Transverse colon (tissue), 4 donors: ENCODE measurements at regions not wholly inside any gene's neighbourhood (a gene's known extent, or its start where the extent isn't known, plus 50 kb on each side); places are given as distances from the start of the nearest gene placed in this dataset.

Source experiments
- EP300 ChIP-seq: sonication (generic); formaldehyde crosslinking; IDR thresholded peaks from one replicate; pipeline ENCODE4 v1.6.1; 2017; ENCODE audit warnings: antibody characterized with exemption, low read depth
- POLR2A ChIP-seq: fragments of 450-650 bp; IDR thresholded peaks from one replicate; pipeline ENCODE4 v1.6.1; 2016; ENCODE audit warnings: antibody characterized with exemption, mild to moderate bottlenecking, moderate library complexity
- POLR2AphosphoS5 ChIP-seq, 3 donors: sonication (generic); formaldehyde crosslinking; IDR thresholded peaks; one replicate each; pipeline ENCODE4 v1.6.1; 2016; ENCODE audit warnings: antibody characterized with exemption in 3 of 3
- TF ChIP-seq, protein P1 (sequence below), 5 experiments: fragments of 200-600 bp in 3 of 5; fragments of 450-650 bp in 2 of 5; sonication (generic) in 3 of 5; IDR thresholded peaks; 1 replicate in 2 of 5; 2 replicates in 3 of 5; pipeline ENCODE4 v1.5.1; 2016 to 2017; ENCODE audit warnings: antibody characterized with exemption in 5 of 5, inconsistent platforms in 3 of 5, mild to moderate bottlenecking in 2 of 5, moderate library complexity in 1 of 5

DNA sequence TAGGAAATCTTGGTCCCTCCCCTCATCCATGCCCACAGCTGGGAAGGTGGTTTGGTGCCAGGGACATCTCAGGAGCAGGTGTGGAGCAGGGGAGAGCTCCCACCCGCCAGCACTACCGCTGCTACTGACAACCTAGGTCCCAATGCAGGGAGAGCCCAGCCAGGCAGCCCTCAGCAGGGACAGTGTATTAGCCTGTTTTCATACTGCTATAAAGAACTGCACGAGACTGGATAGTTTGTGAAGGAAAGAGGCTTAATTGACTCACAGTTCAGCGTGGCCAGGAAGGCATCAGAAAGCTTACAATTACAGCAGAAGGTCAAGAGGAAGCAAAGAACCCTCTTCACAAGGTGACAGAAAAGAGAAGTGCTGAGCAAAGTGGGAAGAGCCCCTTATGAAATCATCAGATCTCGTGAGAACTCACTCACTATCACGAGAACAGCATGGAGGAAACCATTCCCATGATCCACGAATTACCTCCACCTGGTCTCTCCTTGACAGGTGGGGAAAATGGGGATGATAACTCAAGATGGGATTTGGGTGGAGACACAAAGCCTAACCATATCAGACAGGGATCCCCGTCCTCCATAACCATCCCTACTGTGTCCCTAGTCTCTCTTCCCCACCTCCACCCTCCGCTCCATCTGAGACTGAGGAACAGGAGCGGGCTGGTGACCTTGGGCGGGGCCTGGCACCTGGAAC is 218.6 kb downstream of the TBC1D2B start:
- TF ChIP-seq EP300 = no peak
- TF ChIP-seq, protein P1, sequence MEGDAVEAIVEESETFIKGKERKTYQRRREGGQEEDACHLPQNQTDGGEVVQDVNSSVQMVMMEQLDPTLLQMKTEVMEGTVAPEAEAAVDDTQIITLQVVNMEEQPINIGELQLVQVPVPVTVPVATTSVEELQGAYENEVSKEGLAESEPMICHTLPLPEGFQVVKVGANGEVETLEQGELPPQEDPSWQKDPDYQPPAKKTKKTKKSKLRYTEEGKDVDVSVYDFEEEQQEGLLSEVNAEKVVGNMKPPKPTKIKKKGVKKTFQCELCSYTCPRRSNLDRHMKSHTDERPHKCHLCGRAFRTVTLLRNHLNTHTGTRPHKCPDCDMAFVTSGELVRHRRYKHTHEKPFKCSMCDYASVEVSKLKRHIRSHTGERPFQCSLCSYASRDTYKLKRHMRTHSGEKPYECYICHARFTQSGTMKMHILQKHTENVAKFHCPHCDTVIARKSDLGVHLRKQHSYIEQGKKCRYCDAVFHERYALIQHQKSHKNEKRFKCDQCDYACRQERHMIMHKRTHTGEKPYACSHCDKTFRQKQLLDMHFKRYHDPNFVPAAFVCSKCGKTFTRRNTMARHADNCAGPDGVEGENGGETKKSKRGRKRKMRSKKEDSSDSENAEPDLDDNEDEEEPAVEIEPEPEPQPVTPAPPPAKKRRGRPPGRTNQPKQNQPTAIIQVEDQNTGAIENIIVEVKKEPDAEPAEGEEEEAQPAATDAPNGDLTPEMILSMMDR (IDR thresholded peaks at IDR 0.05) = no peak
- TF ChIP-seq POLR2A = no peak
- TF ChIP-seq POLR2AphosphoS5 (IDR thresholded peaks at IDR 0.05) = no peak
